UCSD-AML1 (cell line): ENCODE measurements at regions not wholly inside any gene's neighbourhood (a gene's known extent, or its start where the extent isn't known, plus 50 kb on each side); places are given as distances from the start of the nearest gene placed in this dataset.
A peak's percentile ranks its signal among the peaks of the same experiment; 100 is the strongest.
"Not testable (repeated sequence)": the region's sequence is repeated elsewhere in the genome, so short reads cannot be mapped to it uniquely, and the experiment has no call there.

Source experiments
- DNase-seq: peaks from one replicate; lab custom pipeline; 2025; ENCODE audit not compliant: unreplicated experiment; lab: John Stamatoyannopoulos, UW

DNA sequence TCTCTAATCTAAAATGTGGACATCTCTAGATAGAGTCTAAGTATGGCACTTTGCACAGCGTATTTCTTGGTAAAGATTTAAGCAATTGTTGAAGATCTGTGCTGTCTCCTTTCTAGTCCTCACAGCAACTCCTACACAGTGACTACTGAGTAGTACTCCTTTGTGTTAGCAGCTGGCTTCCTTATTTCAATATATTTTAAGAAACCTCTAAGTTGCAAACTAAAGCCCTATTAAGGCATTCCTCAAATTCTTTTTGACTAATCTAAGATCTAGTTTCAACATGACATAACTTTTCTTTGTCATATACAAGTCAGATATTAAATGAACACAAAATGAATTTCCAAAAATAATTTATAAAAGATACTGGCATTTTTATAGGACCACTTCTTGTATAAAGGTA, 121.8 kb upstream of the DNAJC10 start:
- DNase-seq: no peak

- no peak for DNase-seq
Observed at GRCh38 chr2:182595650-182596049, 120.4 kb upstream of the DNAJC10 start.

- no peak for DNase-seq
Observed at GRCh38 chr2:182597570-182598295, 118.3 kb upstream of the DNAJC10 start.

DNA sequence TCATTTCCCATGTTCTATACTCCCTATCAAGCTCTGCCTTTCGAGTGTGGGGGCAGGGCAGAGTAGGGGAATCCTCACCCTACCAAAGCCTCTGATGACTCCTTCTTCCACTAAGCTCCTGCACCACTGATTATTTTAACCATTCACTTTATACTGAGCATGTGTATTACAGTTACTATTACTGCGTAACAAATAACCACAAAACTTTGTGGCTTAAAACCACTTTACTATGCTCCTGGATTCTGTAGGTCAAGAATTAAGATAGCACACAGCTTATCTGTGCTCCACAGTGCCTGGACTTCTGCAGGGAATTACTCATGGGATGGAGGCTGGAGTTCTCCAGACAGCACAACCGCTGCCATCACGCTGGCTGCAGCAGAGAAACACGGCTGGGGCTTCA, 117.4 kb upstream of the DNAJC10 start:
- DNase-seq: no peak

GRCh38 chr2:182605166-182605565, 110.9 kb upstream of the DNAJC10 start:
- DNase-seq: no peak

- DNase-seq: peak; percentile 3
Observed at GRCh38 chr2:182606728-182607681, 109.1 kb upstream of the DNAJC10 start.

DNA sequence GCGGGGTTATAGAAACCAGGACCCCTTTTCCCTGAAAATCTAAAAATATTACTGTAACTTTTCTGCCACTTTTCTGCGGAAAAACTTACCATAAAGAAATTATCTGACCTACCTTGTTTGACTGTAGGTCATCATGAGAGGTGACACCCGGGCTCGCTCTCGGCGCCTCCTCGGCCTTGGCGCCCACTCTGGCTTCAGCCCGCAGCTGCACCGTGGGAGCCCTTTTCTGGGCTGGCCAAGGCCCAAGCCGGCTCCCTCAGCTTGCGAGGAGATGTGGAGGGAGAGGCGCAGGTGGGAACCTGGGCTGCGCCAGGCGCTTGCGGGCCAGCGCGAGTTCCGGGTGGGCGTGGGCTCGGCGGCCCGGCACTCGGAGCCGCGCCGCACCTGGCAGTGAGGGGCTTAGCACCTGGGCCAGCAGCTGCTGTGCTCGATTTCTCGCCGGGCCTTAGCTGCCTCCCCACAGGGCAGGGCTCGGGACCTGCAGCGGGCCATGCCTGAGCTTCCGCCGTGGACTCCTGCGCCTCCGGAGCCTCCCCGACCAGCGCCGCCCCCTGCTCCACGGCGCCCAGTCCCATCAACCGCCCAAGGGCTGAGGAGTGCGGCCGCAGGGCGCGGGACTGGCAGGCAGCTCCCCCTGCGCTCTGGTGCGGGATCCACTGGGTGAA, 107.7 kb upstream of the DNAJC10 start:
- no peak for DNase-seq

GRCh38 chr2:182609005-182609404, 107.1 kb upstream of the DNAJC10 start:
- DNase-seq: not testable (repeated sequence)

DNA sequence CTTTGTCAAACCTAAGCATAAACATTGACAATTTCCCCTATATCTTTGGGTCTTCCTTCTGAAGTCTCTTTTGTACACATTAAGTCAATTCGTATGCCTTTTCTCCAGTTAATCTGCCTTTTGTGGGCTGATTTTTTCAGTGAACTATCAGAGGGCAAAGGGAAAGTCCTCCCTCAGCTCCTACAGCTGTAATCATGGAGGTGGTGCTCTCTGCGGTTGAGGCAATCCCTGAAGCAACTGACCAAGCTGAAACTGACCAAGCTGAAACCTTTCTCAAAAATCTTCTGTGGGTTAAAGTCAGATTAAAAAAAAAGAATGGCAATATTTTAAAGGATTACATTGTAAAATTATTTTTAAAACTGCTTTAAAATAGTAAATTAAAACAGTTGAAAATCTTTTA, 105.8 kb upstream of the DNAJC10 start:
- DNase-seq: no peak

- no peak for DNase-seq
Observed at GRCh38 chr2:182611009-182611408, 105.0 kb upstream of the DNAJC10 start.

DNA sequence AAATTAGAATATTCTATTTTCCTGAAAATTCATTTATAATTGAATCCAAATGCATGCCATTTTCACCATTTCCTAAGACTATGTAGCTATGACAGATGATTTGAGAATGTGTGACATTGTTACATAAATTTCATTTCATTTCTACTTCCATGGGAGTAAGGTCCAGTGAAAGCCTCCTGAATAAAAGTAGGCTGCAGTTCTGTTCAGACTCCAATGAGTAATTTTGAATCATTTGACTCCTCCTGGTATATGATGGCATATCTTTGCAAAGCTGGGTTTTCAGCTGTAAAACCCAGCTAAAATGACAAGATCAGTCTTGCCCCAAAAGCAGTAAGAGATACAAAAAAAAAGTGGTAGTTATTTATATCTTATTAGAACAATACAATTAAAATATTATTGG, 101.0 kb upstream of the DNAJC10 start:
- DNase-seq: no peak

DNA sequence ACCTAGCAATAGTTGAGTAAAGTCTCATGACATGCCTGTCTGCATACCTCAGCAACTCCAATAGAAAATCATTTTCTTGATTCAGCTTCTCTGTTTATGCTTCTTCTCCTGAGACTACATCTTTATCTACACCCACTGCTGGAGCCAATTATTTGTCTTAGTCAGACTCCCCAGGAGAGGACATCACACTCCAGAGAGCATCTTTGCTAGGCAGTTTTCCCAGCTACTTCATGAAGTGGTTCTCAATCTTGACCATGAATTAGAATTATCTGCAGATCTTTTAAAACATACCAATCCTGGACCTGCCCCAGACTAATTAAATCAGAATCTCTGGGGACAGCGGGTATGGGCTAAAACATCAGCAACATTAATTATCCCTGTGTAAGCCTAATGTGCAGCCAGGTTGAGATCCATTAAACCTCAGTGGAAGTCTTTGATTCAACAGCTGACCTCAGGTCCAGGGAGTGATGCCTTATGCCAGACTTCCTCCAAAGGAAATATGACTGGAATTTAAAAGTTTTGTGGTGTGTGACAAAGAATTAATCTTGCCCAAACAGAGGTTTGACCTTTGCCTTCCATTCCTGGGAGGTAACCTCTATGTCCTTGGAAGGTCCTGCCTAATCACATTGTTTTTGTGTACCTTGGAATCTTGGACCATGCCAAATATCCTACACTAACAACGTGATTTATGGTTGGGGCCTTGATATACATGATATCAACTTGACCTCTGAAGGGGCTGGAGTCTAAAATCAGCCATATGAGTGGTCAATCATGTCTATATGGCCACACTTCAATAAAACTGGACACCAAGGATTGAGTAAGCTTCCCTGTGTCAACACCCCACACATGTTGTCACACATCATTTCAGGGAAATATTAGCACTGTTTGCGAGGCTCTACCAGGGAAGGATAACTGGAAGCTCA, 99.3 kb upstream of the DNAJC10 start:
- no peak for DNase-seq

GRCh38 chr2:182618672-182619079, 97.4 kb upstream of the DNAJC10 start:
- no peak for DNase-seq

GRCh38 chr2:182619276-182619675, 96.8 kb upstream of the DNAJC10 start:
- no peak for DNase-seq

- DNase-seq: no peak
Observed at GRCh38 chr2:182621191-182621590, 94.9 kb upstream of the DNAJC10 start.

- DNase-seq: no peak
Observed at GRCh38 chr2:182621810-182622209, 94.2 kb upstream of the DNAJC10 start.

GRCh38 chr2:182622231-182622630, 93.8 kb upstream of the DNAJC10 start:
- DNase-seq: no peak

- DNase-seq: no peak
Observed at GRCh38 chr2:182625814-182626213, 90.2 kb upstream of the DNAJC10 start.

- DNase-seq: no peak
Observed at GRCh38 chr2:182628916-182629315, 87.1 kb upstream of the DNAJC10 start.

DNA sequence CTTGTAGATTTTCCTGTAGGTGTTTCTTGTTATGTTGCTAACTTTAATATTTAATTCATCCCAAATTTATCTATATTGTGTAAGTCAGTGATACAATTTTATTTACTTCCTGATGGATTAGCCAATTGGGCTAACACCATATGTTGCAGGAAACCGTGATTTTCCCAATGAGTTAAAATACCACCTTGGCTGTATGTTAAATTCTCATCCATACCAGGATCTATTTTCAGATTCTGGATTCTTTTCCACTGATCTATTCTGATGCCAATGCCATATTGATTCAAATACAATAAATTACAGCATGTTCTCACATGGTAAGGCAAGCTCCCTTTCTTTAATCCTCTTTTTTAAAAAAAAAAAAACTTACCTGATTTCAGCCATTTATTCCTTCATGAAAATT, 85.8 kb upstream of the DNAJC10 start:
- no peak for DNase-seq

GRCh38 chr2:182631299-182631698, 84.8 kb upstream of the DNAJC10 start:
- DNase-seq: no peak
